Activated gamma-delta T cell treated with anti-CD3 and anti-CD28 coated beads, Interleukin-2, amount 50 U/mL, for 16 hours (primary cell): ENCODE measurements at regions not wholly inside any gene's neighbourhood (a gene's known extent, or its start where the extent isn't known, plus 50 kb on each side); places are given as distances from the start of the nearest gene placed in this dataset.
"Not testable (repeated sequence)": the region's sequence is repeated elsewhere in the genome, so short reads cannot be mapped to it uniquely, and the experiment has no call there.

Experiments used
- DNase-seq: peaks from one replicate; pipeline ENCODE4 v3.0.0-alpha.2; 2020; ENCODE audit warnings: low read depth

- no peak for DNase-seq
Measured at GRCh38 chr4:71211748-71212147, 127.1 kb upstream of the SLC4A4 start.

- DNase-seq, result no peak
Measured at GRCh38 chr4:71212216-71212615, 126.6 kb upstream of the SLC4A4 start.

DNA sequence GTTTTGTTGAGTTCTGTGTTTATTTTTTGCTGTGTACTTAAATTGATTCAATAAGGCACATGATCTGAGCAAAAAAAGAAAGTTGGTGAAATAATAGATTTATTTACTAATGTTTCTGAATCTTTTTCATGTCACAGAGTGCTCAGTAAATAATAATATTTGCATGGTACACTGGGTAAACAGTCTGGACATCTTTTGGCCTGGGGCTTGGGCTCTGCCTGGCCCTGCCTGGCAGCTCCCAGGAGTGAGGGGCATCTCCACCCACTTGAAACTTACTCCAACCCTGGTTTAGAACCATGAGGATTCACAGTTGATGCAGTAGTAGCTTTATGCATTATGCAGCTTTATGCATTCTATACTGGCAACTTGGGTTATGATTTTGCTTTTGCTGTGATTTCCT, 124.2 kb upstream of the SLC4A4 start:
- no peak for DNase-seq

DNA sequence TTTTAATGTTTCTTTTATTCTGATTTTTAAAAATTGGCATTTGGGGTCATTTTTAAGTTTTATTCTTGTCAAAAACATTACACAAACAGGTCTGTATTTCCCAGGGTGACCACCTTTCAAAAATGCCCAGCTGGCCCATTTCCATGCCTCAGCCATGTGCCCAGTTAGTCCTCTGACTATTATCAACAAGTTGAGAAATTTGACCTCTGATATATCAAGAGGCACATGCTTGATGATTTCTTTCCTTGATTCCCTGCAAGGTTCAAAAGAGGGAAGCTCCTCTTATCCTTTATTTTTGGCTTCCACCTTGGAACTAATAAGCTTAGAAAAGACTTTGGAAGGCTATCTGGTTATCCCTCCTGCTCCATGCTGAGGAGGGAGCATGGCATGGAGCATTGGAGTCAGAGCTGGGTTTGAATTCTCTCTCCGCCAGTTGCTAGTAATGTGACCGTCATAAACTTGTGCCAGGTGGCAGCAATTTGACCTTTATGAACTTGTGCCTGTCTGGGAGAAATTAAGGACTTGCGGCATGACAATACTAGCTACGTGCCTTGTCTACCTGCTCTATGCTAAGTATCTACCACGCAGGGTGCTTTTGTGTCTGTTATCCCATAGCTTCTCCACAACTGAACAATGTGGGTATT, 122.4 kb upstream of the SLC4A4 start:
- DNase-seq, result no peak

DNA sequence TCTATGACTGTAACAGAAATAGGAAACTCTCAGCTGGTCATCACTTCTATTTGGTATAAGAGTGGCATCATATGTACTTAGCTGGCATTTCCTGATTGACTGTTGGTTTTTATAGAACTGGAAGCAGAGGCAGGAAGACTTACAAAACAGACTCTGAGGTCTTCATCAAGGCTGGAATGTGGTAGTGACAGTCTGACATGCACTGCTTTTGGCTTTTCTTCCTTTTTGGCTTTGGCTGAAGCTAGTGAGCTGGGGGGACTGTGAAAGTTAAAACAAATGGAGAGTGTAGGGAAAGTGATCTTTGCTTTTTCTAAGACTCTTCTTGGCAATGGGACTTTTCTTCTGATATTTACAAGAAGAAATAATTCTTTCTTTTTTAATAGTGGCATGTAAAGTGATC, 121.1 kb upstream of the SLC4A4 start:
- no peak for DNase-seq

DNA sequence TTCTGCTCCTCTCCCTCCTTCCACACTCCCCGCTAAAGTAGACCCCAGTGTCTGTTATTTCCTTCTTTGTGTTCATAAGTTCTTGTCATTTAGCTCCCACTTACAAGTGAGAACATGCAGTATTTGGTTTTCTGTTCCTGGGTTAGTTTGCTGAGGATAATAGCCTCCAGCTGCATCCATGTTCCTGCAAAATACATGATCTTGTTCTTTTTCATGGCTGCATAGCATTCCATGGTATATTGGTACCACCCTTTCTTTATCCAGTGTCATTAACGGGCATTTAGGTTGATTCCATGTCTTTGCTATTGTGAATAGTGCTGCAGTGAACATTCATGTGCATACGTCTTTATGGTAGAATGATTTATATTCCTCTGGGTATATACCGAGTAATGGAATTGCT, 118.0 kb upstream of the SLC4A4 start:
- DNase-seq, result not testable (repeated sequence)

GRCh38 chr4:71221510-71222466, 117.0 kb upstream of the SLC4A4 start:
- DNase-seq, result no peak

- no peak for DNase-seq
Measured at GRCh38 chr4:71222661-71223060, 116.2 kb upstream of the SLC4A4 start.

GRCh38 chr4:71229477-71230270, 109.1 kb upstream of the SLC4A4 start:
- no peak for DNase-seq

GRCh38 chr4:71230271-71231128, 108.3 kb upstream of the SLC4A4 start:
- DNase-seq, result no peak

GRCh38 chr4:71231129-71232055, 107.4 kb upstream of the SLC4A4 start:
- DNase-seq, result no peak

GRCh38 chr4:71232056-71232430, 106.8 kb upstream of the SLC4A4 start:
- no peak for DNase-seq

DNA sequence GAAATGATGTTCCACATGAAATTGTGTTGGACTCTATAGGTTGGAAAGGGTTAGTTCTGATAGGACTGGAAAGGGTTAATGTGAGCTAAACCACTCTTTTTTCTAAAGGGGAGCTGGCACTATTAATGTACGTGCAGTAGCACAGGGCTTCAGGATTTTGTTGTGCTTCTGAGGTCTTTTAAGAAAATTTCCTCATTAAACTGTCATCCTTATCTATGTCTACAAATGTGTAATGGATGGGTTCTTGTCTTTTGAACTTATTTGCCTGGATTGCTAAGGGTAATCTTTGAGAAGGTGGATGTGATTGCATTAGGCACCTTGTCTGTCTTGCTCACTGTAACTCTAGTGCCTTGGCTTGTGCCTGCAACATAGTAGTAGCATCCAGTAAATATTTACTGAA, 106.0 kb upstream of the SLC4A4 start:
- DNase-seq, result no peak

DNA sequence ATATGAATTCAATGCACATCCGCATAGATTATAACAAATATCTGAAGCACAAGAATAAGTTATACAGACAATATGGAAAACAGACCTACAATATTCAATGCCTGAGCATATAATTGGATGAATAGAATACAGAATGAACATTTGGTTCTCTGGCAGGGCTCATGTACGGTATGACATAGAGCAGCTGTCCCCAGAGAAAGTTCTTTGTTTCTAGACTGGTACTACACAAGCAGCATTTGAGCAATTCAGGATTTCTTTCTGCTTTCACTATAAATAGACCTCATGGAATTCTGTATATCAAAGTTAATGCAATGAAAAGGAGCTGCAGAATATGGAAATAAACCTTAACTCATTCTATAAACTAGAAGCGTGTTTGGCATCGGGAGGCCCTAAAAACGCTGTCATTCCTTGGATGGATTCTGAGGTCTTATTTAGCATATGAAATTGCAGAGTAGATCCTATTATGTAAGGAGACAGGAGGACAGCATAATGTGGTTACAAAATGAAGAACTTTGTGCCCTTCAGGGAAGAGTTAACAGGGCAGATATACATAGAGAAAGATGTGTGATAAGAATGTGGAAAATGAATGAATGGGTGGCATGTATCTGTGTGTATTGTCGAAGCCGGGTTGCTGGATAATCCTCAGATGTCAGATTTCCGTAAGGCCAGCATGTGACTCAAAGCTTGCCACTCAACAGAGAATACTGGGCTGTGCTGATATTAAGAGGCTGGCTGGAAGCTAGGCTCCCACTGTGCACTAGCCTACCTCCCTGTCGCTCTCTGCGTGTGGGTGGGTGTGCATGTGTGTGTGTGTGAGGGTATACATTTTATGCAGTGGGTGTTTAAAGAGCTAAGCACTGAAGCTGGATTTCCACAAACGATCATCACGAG, 103.3 kb upstream of the SLC4A4 start:
- no peak for DNase-seq

DNA sequence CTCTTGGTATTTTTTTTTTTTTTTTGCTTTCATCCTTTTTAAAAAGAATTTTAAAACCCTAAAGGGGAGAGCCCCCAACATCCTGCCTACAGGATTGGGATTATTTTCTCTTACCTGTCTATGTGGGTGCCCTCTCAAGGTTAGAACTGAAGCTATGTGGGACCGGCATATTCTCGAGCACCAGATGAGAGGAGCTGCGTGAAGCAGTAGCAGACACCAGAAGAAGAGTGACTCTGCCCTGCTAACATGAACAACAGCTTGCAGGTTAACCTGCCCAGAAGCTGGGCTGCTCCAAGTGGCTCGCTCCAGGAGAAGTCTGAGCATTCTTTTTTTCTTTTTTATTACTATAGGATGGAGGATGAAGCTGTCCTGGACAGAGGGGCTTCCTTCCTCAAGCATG, 102.6 kb upstream of the SLC4A4 start:
- DNase-seq, result no peak

DNA sequence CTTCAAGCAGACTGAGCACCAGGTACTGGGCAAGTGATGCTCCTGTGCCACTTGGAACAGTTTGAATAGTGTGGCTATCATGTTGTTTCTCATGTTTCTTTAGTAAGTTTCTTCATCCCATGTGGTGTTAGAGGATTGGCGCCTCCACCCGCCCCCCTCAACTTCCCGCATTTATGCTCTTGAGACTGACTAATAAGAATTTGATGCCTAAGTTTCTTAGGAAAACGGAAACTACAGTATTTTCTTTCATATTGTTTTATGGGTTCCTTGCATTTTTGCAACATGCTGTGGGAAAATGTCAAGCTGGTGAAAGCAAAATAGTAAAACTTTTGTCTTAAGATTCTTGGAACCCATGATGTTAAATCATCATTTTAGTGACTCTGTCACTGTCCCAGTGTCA, 101.2 kb upstream of the SLC4A4 start:
- DNase-seq, result no peak

- DNase-seq, result no peak
Measured at GRCh38 chr4:71239365-71239764, 99.5 kb upstream of the SLC4A4 start.

GRCh38 chr4:71240094-71240493, 98.7 kb upstream of the SLC4A4 start:
- DNase-seq, result no peak

DNA sequence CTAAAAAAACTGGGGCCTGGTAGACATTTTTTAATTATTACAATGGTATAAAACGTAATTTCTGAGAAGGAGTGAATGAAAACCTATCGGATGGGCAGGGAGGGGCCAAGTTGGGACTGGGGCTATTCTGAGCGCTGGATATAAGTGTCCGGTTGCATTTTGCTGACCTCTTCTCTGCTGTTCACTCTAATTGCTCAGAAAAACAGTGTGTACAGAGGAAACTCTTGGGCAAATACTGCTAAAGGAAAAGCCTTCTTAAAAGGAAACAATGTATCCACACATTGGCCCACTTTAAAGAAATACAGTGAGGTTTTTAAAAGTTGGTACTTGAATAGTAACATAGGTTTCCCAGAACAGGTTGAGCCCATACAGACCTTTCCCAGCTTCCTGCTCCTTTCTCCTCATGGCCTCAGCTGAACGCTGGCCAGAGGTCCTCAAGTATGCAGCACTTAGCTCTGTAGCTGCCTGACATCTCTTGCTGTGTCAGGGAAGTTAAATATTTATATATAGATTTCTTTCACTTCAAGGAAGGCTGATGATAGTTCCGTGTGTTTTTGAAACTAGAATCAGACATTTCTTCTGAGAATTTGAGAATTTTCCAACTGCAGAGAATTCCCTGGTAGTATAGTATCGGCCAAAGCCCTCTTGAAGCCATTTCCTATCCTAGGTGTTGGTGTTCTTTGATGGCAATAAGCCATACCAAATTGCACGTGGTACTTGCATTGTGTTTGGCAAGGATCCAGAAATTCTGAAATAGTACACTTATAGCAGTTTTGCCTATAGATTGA, 97.1 kb upstream of the SLC4A4 start:
- DNase-seq, result no peak
